Cerebellar cortex (tissue), 1 donor: ENCODE measurements at regions not wholly inside any gene's neighbourhood (a gene's known extent, or its start where the extent isn't known, plus 50 kb on each side); places are given as distances from the start of the nearest gene placed in this dataset.
"Not testable (repeated sequence)": the region's sequence is repeated elsewhere in the genome, so short reads cannot be mapped to it uniquely, and the experiment has no call there.

Experiments used
- DNase-seq: peaks from one replicate; pipeline ENCODE4 v3.0.0-alpha.2; 2015; ENCODE audit warnings: low spot score

DNA sequence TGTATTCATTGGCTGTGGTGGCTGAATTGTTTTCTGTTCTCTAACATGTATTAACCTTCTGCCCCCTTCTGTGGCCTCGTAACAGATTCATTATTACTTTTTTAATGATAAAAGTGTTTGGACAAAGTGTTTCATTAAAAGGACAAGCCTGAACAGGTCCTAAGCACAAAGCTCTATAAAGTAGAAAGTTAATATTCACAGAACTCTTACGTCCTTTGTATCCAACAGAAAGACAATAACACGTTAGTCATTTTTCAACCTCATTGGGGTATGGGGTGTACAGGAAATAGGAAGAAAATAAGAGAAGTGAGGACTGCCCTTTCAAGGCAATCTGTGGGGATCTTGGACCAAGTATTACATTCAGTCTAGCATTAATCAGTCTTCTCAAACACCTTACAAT lies 105.5 kb upstream of the RGPD4 start:
- DNase-seq: no peak

DNA sequence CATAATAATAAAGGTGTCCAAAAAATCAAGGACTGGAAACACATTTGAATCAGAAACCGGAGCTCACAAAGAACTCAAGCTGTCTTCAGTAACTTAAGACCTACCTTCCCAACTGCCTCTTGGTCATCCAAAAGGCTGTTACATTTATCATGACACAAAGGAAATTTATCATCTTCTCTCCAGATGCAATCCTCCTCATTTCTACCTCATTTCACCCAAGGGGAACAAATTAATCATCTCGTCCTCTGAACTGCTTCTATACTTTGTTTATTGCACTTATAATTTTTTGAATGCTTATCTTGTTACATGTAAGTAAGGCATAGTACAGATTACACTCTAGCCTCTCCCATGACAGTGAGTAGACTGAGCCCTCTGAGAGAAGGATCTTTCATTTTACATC lies 105.1 kb upstream of the RGPD4 start:
- DNase-seq: no peak

DNA sequence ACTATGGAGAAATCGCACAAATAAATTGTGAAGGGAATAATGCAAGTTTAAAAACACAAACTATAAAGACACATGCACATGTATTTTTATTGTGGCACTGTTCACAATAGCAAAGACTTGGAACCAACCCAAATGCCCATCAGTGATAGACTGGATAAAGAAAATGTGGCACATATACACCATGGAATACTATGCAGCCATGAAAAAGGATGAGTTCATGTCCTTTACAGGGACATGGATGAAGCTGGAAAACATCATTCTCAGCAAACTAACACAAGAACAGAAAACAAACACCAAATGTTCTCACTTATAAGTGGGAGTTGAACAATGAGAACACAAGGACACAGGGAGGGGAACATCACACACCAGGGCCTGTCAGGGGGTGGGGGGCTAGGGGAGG lies 100.9 kb upstream of the RGPD4 start:
- not testable (repeated sequence) for DNase-seq

DNA sequence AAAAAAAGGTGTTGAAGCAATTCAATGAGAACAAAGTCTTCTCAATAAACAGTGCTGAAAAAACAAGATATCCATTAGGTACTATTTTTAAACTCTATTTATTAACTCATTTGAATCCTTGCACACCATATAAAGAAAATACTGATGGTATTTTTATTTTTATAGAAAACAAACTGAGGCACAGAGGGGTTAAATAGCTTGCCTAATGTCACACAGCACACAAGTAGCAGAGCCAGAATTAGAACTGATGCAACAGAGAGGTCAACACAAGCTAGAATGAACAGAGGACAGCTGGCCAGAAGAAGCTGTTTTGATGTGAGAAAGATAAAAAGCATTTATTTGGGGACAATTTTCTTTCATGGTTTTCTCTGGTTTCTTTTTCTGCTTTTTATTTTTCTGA lies 99.4 kb upstream of the RGPD4 start:
- no peak for DNase-seq

DNA sequence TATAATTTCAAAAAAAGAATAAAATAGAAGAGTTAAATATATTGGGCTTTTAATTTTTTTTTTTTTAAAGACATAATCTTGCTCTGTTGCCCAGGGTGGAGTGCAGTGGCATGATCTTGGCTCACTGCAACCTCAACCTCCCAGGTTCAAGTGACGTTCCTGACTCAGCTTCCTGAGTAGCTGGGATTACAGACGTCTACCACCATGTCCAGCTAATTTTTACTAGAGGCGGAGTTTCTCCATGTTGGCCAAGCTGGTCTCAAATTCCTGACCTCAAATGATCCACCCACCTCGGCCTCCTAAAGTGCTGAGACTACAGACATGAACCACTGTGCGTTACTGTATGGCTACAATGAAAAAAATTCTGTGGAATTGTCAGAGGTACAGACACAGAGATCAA lies 98.1 kb upstream of the RGPD4 start:
- DNase-seq: no peak

GRCh38 chr2:107729440-107729839 lies 97.3 kb upstream of the RGPD4 start:
- DNase-seq: no peak

DNA sequence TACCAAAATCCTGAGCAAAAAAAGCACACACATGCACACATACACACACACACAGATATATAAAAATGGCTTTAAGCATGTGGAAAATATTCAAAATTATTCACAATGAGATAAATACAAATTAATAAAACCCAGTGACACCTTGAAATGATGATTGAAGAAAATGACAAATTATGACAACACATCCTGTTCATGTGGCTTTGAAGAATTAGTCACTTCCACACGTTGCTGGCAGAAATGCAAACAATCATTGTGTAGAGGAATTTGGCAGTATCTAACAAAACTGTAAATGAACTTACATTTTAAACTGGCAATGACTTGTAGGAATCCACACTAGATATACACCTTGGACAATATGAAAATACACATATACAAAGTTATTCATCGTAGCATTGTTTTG lies 95.8 kb upstream of the RGPD4 start:
- no peak for DNase-seq

DNA sequence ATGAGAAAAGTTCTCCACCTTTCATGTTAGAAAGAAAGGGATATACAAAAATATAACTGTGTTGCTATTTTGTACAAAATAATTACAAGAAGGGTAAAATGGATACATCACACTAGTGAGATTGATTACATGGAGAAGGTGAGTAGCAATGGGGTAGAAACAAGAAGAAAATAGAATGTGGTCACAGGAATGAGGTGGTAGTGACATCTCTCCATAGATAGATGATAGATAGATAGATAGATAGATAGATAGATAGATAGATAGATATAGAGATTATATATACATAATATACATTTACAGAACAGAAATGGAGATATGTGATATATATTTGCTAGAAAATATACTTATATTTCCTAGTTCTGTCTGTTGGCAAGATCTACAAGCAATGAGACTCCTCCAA lies 95.3 kb upstream of the RGPD4 start:
- DNase-seq: no peak

DNA sequence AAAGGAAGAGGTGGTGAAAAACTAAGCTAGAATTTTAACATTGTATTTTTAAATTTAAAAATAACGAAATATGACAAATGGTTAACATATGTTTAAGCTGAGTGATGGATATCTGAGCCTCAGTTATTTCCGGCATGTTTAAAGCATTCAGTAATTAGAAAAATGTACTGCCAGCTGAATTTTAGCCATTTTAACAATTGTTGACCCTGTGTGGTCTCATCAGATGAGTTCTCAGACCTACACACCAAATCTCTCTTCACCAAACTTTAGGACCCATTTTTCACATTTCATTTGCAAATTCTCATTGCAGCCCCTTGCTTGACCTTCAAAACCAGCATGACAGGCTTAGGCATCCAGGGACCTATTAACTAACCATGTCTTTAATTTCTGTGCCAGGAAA lies 91.5 kb upstream of the RGPD4 start:
- DNase-seq: no peak

DNA sequence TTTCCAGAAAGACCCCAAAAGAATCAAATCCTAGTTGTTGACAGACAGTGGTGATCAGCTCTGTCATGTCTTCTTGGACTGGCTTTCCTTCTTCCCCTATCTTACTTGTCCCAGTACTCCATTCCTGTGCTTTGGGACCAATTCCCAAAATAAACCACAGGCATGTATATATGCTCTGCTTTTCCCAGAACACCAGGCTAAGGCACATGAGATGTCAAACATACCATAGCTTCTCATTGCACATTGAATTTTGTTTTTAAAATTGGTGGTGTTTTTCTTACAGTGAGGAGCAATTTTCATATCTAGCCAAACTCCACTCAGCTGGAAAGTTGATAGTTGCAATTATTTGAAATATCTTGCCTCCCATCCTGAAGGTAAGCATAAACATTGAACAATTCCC lies 88.9 kb upstream of the RGPD4 start:
- no peak for DNase-seq

DNA sequence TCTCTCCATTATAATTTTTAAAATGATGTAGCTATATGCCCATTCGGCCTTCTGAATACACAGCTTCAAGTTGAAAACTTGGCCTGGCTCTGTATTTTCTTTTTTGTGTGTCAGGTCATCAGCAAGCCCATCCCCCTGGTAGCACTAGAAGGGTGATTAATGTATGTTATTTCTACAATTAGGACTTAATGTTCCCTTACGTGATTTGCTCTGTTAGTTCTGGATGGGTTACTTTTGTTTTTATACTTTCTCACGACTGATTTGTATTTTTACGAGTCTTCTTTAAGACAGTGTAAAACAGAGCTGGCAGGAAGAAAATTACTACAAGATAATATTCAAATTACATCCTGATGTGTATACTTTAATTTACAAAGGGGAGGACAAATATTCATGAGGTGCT lies 88.4 kb upstream of the RGPD4 start:
- DNase-seq: no peak

DNA sequence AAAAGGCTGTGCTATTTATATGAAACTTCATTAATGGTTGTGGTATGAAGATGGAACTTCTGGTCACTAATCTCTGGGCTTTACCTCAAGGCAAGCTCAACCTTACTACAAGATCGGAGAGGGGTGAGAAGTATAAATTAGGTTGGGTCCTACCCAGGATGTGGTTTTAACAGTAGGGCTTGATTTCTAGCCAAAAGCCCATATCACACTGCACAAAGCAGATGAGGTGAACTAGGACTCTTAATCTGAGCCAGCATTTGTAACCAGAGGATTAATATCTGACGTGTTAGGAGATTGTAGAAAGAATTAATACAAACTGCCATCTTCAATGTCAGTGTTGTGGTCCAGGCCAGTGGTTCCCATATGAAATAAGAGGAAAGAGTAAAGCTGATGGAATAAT lies 86.4 kb upstream of the RGPD4 start:
- DNase-seq: no peak

DNA sequence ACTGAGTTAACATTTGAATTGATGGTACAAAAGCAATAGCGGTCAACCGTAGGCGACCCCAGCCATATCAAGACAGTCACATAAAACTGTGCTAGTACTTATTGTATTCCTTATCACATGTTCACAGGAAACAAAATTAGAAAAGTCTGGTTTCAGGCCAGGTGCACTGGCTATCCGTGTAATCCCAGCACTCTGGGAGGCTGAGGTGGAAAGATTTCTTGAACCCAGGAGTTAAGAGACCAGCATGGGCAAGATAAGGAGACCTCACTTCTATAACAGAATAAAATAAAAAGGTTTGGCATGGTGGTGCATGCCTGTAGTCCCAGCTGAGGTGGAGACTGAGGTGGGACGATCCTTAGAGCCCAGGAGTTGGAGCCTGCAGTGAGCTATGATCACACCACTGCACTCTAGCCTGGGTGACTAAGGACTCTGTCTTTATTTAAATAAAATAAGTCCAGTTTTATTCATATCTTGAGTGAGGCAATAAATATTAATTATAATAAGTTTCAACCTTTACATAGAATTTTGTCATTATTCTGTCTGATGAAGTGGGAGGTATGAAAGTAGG lies 84.1 kb upstream of the RGPD4 start:
- DNase-seq: no peak

DNA sequence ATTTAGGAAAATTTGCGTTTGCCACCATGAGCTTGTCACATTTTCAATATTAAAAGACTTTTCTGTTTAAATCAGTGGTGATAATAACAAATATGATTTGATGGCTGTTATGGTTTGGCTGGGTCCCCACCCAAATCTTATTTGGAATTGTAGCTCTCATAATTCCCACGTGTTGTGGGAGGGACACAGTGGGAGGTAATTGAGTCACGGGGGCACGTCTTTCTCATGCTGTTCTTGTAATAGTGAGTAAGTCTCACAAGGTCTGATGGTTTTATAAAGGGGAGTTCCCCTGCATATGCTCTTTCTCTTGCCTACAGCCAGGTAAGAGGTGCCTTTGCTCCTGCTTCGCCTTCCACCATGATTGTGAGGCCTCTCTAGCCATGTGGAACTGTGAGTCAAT lies 83.4 kb upstream of the RGPD4 start:
- no peak for DNase-seq

- DNase-seq: no peak
Observed at GRCh38 chr2:107745100-107745499, 81.6 kb upstream of the RGPD4 start.

- DNase-seq: not testable (repeated sequence)
Observed at GRCh38 chr2:107746552-107747198, 80.0 kb upstream of the RGPD4 start.

DNA sequence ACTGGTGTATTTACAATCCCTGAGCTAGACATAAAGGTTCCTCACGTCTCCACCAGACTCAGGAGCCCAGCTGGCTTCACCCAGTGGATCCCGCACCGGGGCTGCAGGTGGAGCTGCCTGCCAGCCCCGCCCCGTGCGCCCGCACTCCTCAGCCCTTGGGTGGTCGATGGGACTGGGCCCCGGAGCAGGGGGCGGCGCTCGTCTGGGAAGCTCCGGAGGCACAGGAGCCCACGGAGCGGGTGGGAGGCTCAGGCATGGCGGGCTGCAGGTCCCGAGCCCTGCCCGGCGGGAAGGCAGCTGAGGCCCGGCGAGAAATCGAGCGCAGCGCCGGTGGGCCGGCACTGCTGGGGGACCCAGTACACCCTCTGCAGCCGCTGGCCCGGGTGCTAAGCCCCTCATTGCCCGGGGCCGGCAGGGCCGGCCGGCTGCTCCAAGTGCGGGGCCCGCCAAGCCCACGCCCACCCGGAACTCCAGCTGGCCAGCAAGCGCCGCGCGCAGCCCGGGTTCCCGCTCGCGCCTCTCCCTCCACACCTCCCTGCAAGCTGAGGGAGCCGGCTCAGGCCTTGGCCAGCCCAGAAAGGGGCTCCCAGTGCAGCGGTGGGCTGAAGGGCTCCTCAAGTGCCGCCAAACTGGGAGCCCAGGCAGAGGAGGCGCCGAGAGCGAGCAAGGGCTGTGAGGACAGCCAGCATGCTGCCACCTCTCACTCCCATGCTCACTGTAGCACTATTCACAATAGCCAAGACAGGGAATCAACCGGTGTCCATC lies 79.3 kb upstream of the RGPD4 start:
- not testable (repeated sequence) for DNase-seq

GRCh38 chr2:107747964-107748583 lies 78.6 kb upstream of the RGPD4 start:
- no peak for DNase-seq

GRCh38 chr2:107751936-107752335 lies 74.8 kb upstream of the RGPD4 start:
- DNase-seq: no peak

GRCh38 chr2:107753806-107754205 lies 72.9 kb upstream of the RGPD4 start:
- DNase-seq: not testable (repeated sequence)

DNA sequence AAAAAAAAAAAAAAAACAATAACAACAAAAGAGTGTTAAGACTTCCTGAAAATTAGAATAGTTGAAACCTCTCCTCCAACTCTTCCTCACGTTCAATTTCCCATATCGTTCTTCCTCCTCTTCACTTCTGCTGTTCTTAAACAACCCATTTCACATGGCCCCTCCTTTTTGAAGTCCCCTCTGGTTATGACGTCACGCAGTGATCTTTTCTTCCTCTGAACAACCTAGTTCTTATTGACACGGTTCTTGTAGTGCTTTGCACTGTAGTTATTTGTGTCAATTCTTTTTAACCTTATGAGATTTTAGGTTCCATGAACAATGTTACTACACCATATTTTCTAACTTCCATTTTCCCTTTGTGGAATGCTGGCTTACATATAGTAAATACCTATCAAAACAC lies 69.5 kb upstream of the RGPD4 start:
- DNase-seq: no peak

GRCh38 chr2:107760620-107761364 lies 65.9 kb upstream of the RGPD4 start:
- DNase-seq: no peak
